IMR-90 (cell line): ENCODE measurements at regions not wholly inside any gene's neighbourhood (a gene's known extent, or its start where the extent isn't known, plus 50 kb on each side); places are given as distances from the start of the nearest gene placed in this dataset.

ENCODE experiments used
- ATAC-seq: fragments of 200-7000 bp; cut with Tn5 transposase; 2 replicates; pipeline ENCODE4 v1.9.1; 2020; ENCODE audit warnings: low read depth, mild to moderate bottlenecking, moderate library complexity
- BruUV-seq: library from RNA; stranded (reverse); fragments of 400-500 nt; replicated peaks from 2 replicates; lab custom pipeline; 2021; lab: Mats Ljungman, UMichigan
- CTCF ChIA-PET: fragments of 300-600 bp; formaldehyde crosslinking; extraction: SDS; loops from one replicate; lab custom pipeline; 2021; ENCODE audit warnings: antibody characterized with exemption; lab: Yijun Ruan, JAX
- POLR2A ChIA-PET: fragments of 300-600 bp; sonication (Branson Sonifier 250); formaldehyde crosslinking; loops from one replicate; lab custom pipeline; 2022; ENCODE audit warnings: antibody characterized with exemption; ENCODE audit not compliant: unreplicated experiment; lab: Charles Lee
- DNase-seq: peaks from one replicate; pipeline ENCODE4 v3.0.0; 2013
- H2AFZ ChIP-seq: replicated peaks from 2 replicates; pipeline ENCODE3; 2013; ENCODE audit warnings: low read length, mild to moderate bottlenecking; ENCODE audit not compliant: poor library complexity
- H2AK5ac ChIP-seq: 2 replicates; pipeline ENCODE4 v1.6.1; 2013; ENCODE audit warnings: low read depth, low read length, inconsistent platforms
- H2AK9ac ChIP-seq: replicated peaks from 2 replicates; pipeline ENCODE3; 2013; ENCODE audit warnings: mild to moderate bottlenecking, low read depth, low read length, moderate library complexity; ENCODE audit not compliant: poor library complexity
- H2BK120ac ChIP-seq: 2 replicates; pipeline ENCODE4 v1.6.1; 2013; ENCODE audit warnings: low read depth, low read length, inconsistent platforms
- H2BK15ac ChIP-seq: 3 replicates; pipeline ENCODE4 v1.6.1; 2013; ENCODE audit warnings: low read depth, low read length, inconsistent platforms
- H2BK20ac ChIP-seq: 2 replicates; pipeline ENCODE4 v1.6.1; 2013; ENCODE audit warnings: low read depth, mild to moderate bottlenecking, inconsistent platforms, low read length, moderate library complexity
- H2BK5ac ChIP-seq: 2 replicates; pipeline ENCODE4 v1.6.1; 2013; ENCODE audit warnings: mild to moderate bottlenecking, low read depth, low read length, inconsistent platforms; ENCODE audit not compliant: poor library complexity, severe bottlenecking
- H3K14ac ChIP-seq: replicated peaks from 2 replicates; pipeline ENCODE4 v1.6.1; 2013; ENCODE audit warnings: low read depth, low read length, inconsistent platforms
- H3K18ac ChIP-seq: 2 replicates; pipeline ENCODE4 v1.6.1; 2013; ENCODE audit warnings: low read depth, low read length, control low read depth
- H3K23ac ChIP-seq: 2 replicates; pipeline ENCODE4 v1.6.1; 2013; ENCODE audit warnings: low read depth, low read length, inconsistent platforms
- H3K27ac ChIP-seq: 2 replicates; pipeline ENCODE4 v1.5.1; 2013; ENCODE audit warnings: mild to moderate bottlenecking, control low read depth, low read length; ENCODE audit not compliant: insufficient read depth
- H3K27me3 ChIP-seq: 2 replicates; pipeline ENCODE4 v1.6.1; 2013; ENCODE audit warnings: low read length; ENCODE audit not compliant: control insufficient read depth, insufficient read depth
- H3K36me3 ChIP-seq: 2 replicates; pipeline ENCODE4 v1.6.1; 2013; ENCODE audit warnings: low read length, mixed read lengths; ENCODE audit not compliant: control insufficient read depth, insufficient read depth
- H3K4ac ChIP-seq: 2 replicates; pipeline ENCODE4 v1.6.1; 2013; ENCODE audit warnings: low read depth, low read length, inconsistent platforms
- H3K4me1 ChIP-seq: 2 replicates; pipeline ENCODE4 v1.6.1; 2013; ENCODE audit warnings: low read length, mixed read lengths; ENCODE audit not compliant: control insufficient read depth, insufficient read depth
- H3K4me2 ChIP-seq: 2 replicates; pipeline ENCODE4 v1.6.1; 2013; ENCODE audit warnings: low read depth, mild to moderate bottlenecking, control low read depth, low read length, moderate library complexity
- H3K4me3 ChIP-seq: 2 replicates; pipeline ENCODE4 v1.5.1; 2013; ENCODE audit warnings: low read depth, mild to moderate bottlenecking, control low read depth, low read length, moderate library complexity; ENCODE audit not compliant: insufficient read depth
- H3K56ac ChIP-seq: 2 replicates; pipeline ENCODE4 v1.6.1; 2013; ENCODE audit warnings: low read length, inconsistent platforms; ENCODE audit not compliant: insufficient read depth; ENCODE audit errors: extremely low read depth
- H3K79me1 ChIP-seq, 2 experiments: 2 replicates each; pipeline ENCODE4 v1.6.1; 2013; ENCODE audit warnings: low read length in 2 of 2, inconsistent platforms in 1 of 2, low read depth in 1 of 2
- H3K9ac ChIP-seq: 2 replicates; pipeline ENCODE4 v1.6.1; 2013; ENCODE audit warnings: low read depth, low read length, control low read depth
- H3K9me1 ChIP-seq: 2 replicates; pipeline ENCODE4 v1.6.1; 2013; ENCODE audit warnings: low read length, inconsistent platforms; ENCODE audit not compliant: insufficient read depth
- H3K9me3 ChIP-seq: 2 replicates; pipeline ENCODE4 v1.6.1; 2013; ENCODE audit warnings: low read length; ENCODE audit not compliant: control insufficient read depth, insufficient read depth
- H4K20me1 ChIP-seq: 2 replicates; pipeline ENCODE4 v1.6.1; 2013; ENCODE audit warnings: low read length, inconsistent platforms; ENCODE audit not compliant: insufficient read depth
- H4K5ac ChIP-seq: 2 replicates; pipeline ENCODE4 v1.6.1; 2013; ENCODE audit warnings: mild to moderate bottlenecking, low read depth, low read length, control low read depth
- H4K8ac ChIP-seq, 2 experiments: 2 replicates each; pipeline ENCODE4 v1.6.1; 2013; ENCODE audit warnings: low read depth in 2 of 2, low read length in 2 of 2, control low read depth in 1 of 2, inconsistent platforms in 1 of 2
- H4K91ac ChIP-seq: 2 replicates; pipeline ENCODE4 v1.6.1; 2013; ENCODE audit warnings: low read depth, low read length, inconsistent platforms; ENCODE audit not compliant: insufficient read depth
- CHD1 ChIP-seq: IDR thresholded peaks from 2 replicates; pipeline ENCODE4 v1.6.1; 2012; ENCODE audit warnings: low read depth, low read length, improper control_type of control experiment
- ELK1 ChIP-seq: fragments of 150-350 bp; IDR thresholded peaks from 2 replicates; pipeline ENCODE4 v1.6.1; 2016; ENCODE audit warnings: low read depth, mild to moderate bottlenecking, low read length, moderate library complexity, borderline replicate concordance
- NFE2L2 ChIP-seq: fragments of 150-350 bp; IDR thresholded peaks from 2 replicates; pipeline ENCODE4 v1.6.1; 2016; ENCODE audit warnings: low read depth, mild to moderate bottlenecking, low read length
- POLR2A ChIP-seq: IDR thresholded peaks from 2 replicates; pipeline ENCODE4 v1.6.1; 2012; ENCODE audit warnings: mild to moderate bottlenecking, low read depth, low read length
- RAD21 ChIP-seq: IDR thresholded peaks from 2 replicates; pipeline ENCODE4 v1.6.1; 2012; ENCODE audit warnings: low read length, improper control_type of control experiment
- RCOR1 ChIP-seq: IDR thresholded peaks from 2 replicates; pipeline ENCODE4 v1.6.1; 2012; ENCODE audit warnings: mild to moderate bottlenecking, low read length, improper control_type of control experiment; ENCODE audit not compliant: insufficient replicate concordance
- RFX5 ChIP-seq: IDR thresholded peaks from 2 replicates; pipeline ENCODE4 v1.8.0; 2012; ENCODE audit warnings: low read depth, mild to moderate bottlenecking, low read length, moderate library complexity
- SMC3 ChIP-seq: fragments of 150-350 bp; IDR thresholded peaks from 2 replicates; pipeline ENCODE4 v1.6.1; 2016; ENCODE audit warnings: low read depth, mild to moderate bottlenecking, antibody characterized with exemption, low read length, moderate library complexity
- USF2 ChIP-seq: fragments of 150-350 bp; IDR thresholded peaks from 2 replicates; pipeline ENCODE4 v1.6.1; 2017; ENCODE audit warnings: mild to moderate bottlenecking, antibody characterized with exemption, low read length, low read depth
- WGBS, 2 experiments: methylation state at CpG; one replicate each; pipeline versions ENCODE4 v1.1.5 to v1.1.7; 2013; ENCODE audit warnings: missing lambda C conversion rate in 2 of 2; ENCODE audit not compliant: insufficient read length in 1 of 2; ENCODE audit errors: extremely low coverage in 2 of 2; 5-methylcytosine and 5-hydroxymethylcytosine counted together
- dilution Hi-C: fragments of 300-500 bp; cut with HindIII; formaldehyde crosslinking; loops from one replicate; pipeline ENCODE4 v1.14.3; 2018; ENCODE audit warnings: low sequenced_read_pairs; ENCODE audit not compliant: unreplicated experiment
- in situ Hi-C: fragments of 300-500 bp; cut with MboI; formaldehyde crosslinking; loops from 3 replicates; pipeline ENCODE4 v1.14.3; 2019; ENCODE audit warnings: low sequenced_read_pairs, inconsistent platforms, mixed read lengths
- intact Hi-C: fragments of 100-400 bp; cut with micrococcal nuclease; formaldehyde crosslinking; loops from 2 replicates; pipeline ENCODE4 v1.10.0; 2022

DNA sequence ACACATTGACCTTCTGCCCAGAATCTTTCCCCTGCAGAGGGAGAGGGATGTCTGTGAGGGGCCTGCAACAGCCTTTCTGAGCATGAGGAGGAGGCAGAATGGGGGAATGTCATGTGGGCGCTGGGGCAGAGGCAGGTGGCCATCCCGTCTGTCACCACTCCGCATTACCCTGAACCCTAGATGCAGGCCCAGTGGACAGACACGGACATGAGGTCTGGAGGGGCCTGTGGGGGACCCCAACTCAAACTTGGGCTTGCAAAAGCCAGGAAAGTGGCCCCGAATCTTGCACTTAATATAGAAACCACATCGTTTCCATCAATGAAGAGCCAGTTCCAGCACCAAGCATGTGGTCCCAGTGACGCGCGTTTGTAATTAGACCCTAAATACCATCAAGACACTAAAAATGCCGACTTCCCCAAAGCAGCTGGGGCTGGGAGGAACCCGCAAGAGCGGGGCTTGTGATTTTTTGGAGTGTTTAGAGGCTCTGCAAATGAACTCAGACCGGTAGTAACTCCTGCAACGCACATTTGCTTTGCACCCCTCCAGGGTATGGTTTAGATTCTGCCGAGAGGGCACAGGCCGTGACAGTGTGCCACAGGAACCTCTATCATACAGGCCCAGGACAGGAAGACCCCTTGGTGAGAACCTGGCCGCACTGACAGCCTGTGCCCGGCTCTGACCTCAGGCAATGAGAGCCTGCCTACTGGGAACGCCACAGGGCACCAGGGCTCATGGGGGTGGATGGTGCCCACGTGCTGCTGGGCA, 109.3 kb downstream of the CTTN start:
- H4K91ac ChIP-seq: no peak overlapping the region
- no peak overlapping the region for H2AFZ ChIP-seq
- H3K4me3 ChIP-seq: no peak overlapping the region
- 56% methylated on average over 9 of the region's 20 CpGs; no CpG with 5 or more reads in 1 of the 2 experiments for WGBS, 2 experiments
- dilution Hi-C loops: no loop called here
- H3K4ac ChIP-seq: no peak overlapping the region
- no peak overlapping the region for H2BK5ac ChIP-seq
- H4K20me1 ChIP-seq: peaks cover 3% of the 10 kb centered on the region; the same call in 1 of the 2 replicates
- no peak overlapping the region for H2AK5ac ChIP-seq
- no peak for TF ChIP-seq CHD1
- TF ChIP-seq NFE2L2: no peak
- TF ChIP-seq ELK1: no peak
- no peak for TF ChIP-seq RFX5
- TF ChIP-seq POLR2A: no peak
- TF ChIP-seq USF2: no peak
- TF ChIP-seq SMC3: no peak
- TF ChIP-seq RCOR1: no peak
- TF ChIP-seq RAD21: no peak
- H3K56ac ChIP-seq: no peak overlapping the region
- DNase-seq (no peak), ATAC-seq (no peak)
- H3K9me3 ChIP-seq: no peaks in the 10 kb centered on the region
- H2BK20ac ChIP-seq: no peak overlapping the region
- H4K8ac ChIP-seq: no peak overlapping the region
- no peak overlapping the region for H3K27ac ChIP-seq
- no TSS peak for BruUV-seq
- POLR2A ChIA-PET: no interaction called here
- H4K5ac ChIP-seq: no peak overlapping the region
- no peak overlapping the region for H3K23ac ChIP-seq
- H2BK15ac ChIP-seq: no peak overlapping the region
- CTCF ChIA-PET: no interaction called here
- in situ Hi-C loops: no loop called here
- H3K79me1 ChIP-seq: no peaks in the 10 kb centered on the region
- H3K9ac ChIP-seq: no peak overlapping the region
- peaks cover 3% of the 10 kb centered on the region; the same call in 1 of the 2 replicates for H3K27me3 ChIP-seq
- H3K14ac ChIP-seq: no peak overlapping the region
- no peaks in the 10 kb centered on the region for H3K9me1 ChIP-seq
- no peak overlapping the region for H3K4me2 ChIP-seq
- intact Hi-C loops: no loop called here
- H2AK9ac ChIP-seq: no peak overlapping the region
- H2BK120ac ChIP-seq: no peak overlapping the region
- H3K36me3 ChIP-seq: no peaks in the 10 kb centered on the region
- H3K18ac ChIP-seq: no peak overlapping the region
- H3K4me1 ChIP-seq: no peaks in the 10 kb centered on the region
